ENCODE measurements at regions not wholly inside any gene's neighbourhood (a gene's known extent, or its start where the extent isn't known, plus 50 kb on each side); places are given as distances from the start of the nearest gene placed in this dataset.

DNA sequence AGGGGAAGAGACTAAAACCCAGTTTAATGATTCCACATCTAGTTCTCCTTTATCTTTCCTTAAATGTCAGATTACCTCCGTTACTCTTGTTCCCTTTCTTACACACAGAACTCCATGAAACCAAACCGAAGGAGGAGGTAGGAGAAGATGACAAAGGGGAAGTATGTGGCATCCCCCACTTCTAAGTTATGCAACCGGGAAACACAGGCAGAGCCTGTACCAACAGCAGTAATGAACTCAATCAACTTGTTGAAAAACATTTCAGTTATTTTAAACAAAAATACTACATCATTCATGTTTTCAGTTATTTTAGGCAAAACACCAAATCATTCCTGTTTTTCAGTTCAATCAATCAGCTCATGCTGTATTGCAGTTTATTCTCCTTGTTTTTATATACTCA is 101.8 kb downstream of the PCSK1 start:
- Histone ChIP-seq H3K27ac (ENCODE audit: low read depth, low read length) (no peak overlapping the region), H4K8ac (ENCODE audit: extremely low read depth, insufficient read depth, low read length) (no peak overlapping the region), H2BK5ac (ENCODE audit: low read depth, low read length) (no peak overlapping the region), H2BK120ac (replicated peaks; ENCODE audit: low read depth, low read length) (no peak overlapping the region), H3K27me3 (replicated peaks in 1 of 4; ENCODE audit: control insufficient read depth in 3 of 4, extremely low read depth in 1 of 4, insufficient read depth in 3 of 4, low read length in 3 of 4) (no peaks in the 10 kb centered on the region), H3K4ac (replicated peaks; ENCODE audit: insufficient read length, low read depth, low read length) (no peak overlapping the region), H3K56ac (replicated peaks; ENCODE audit: insufficient read length, low read depth, low read length) (no peak overlapping the region), H3K36me3 (ENCODE audit: control insufficient read depth in 2 of 4, insufficient read depth in 4 of 4, low read length in 3 of 4) (no peaks in the 10 kb centered on the region), H4K91ac (replicated peaks; ENCODE audit: insufficient read length, low read length) (no peak overlapping the region), H3K23ac (ENCODE audit: insufficient read length) (no peak overlapping the region), H4K20me1 (replicated peaks in 1 of 2; ENCODE audit: control insufficient read depth in 1 of 2, insufficient read depth in 2 of 2, low read length in 2 of 2) (no peaks in the 10 kb centered on the region), H2BK15ac (ENCODE audit: low read length) (no peak overlapping the region), H3K79me1 (ENCODE audit: low read depth, low read length) (no peaks in the 10 kb centered on the region), H3K9me3 (ENCODE audit: insufficient read depth in 2 of 2, low read depth in 1 of 2, low read length in 1 of 2) (no peaks in the 10 kb centered on the region), H3K9ac (replicated peaks in 1 of 4; ENCODE audit: extremely low read depth in 1 of 4, low read depth in 3 of 4, low read length in 3 of 4) (no peak overlapping the region), H2AFZ (ENCODE audit: low read length) (no peak overlapping the region), H3K4me1 (replicated peaks in 1 of 4; ENCODE audit: control insufficient read depth in 3 of 4, insufficient read depth in 4 of 4, low read length in 3 of 4) (no peaks in the 10 kb centered on the region; a peak in 1 of 7 replicates), H3K79me2 (ENCODE audit: control insufficient read depth in 1 of 2, insufficient read depth in 2 of 2, low read length in 2 of 2) (no peaks in the 10 kb centered on the region), H3K4me2 (ENCODE audit: insufficient read depth in 1 of 2, low read depth in 2 of 2, low read length in 2 of 2) (no peak overlapping the region), H3K14ac (ENCODE audit: insufficient read length) (no peak overlapping the region), H3K23me2 (ENCODE audit: low read depth, low read length) (no peaks in the 10 kb centered on the region), H4K5ac (ENCODE audit: insufficient read length, low read depth, low read length) (no peak overlapping the region), H3K4me3 (ENCODE audit: extremely low read depth in 1 of 4, insufficient read depth in 2 of 4, low read depth in 3 of 4, low read length in 4 of 4) (no peak overlapping the region), H2BK12ac (ENCODE audit: low read depth, low read length) (no peak overlapping the region), H3K18ac (ENCODE audit: extremely low read depth, low read length) (no peak overlapping the region), H2BK20ac (ENCODE audit: low read length) (no peak overlapping the region), H2AK5ac (ENCODE audit: low read depth, low read length) (no peak overlapping the region)
- DNase-seq (ENCODE audit: low read depth in 1 of 2, low spot score in 2 of 2) (no peak), FAIRE-seq (no peak)
- CTCF ChIA-PET (ENCODE audit: partially characterized antibody), result interaction anchor here (0.8 to 1.3 kb wide), 2 partner anchors 9 to 550 kb away, joined by 3 read pairs; no protein-coding TSS in a partner anchor
- TF ChIP-seq SP2 (IDR thresholded peaks at IDR 0.05; ENCODE audit: low read length) (no peak), ASH2L (IDR thresholded peaks at IDR 0.05; ENCODE audit: low read length) (no peak), MAFK (IDR thresholded peaks at IDR 0.05; ENCODE audit: low read depth, low read length) (no peak), CHD2 (IDR thresholded peaks at IDR 0.05; ENCODE audit: low read length) (no peak), POLR2AphosphoS5 (IDR thresholded peaks at IDR 0.05; ENCODE audit: low read depth, low read length) (no peak), TAF1 (IDR thresholded peaks at IDR 0.05; ENCODE audit: low read depth, low read length) (no peak), BRCA1 (IDR thresholded peaks at IDR 0.05; ENCODE audit: low read depth, low read length) (no peak), CEBPB (IDR thresholded peaks at IDR 0.05; ENCODE audit: low read depth, low read length) (no peak), HDAC2 (IDR thresholded peaks at IDR 0.05; ENCODE audit: borderline replicate concordance in 1 of 2, low read depth in 2 of 2, low read length in 2 of 2) (no peak), SP1 (IDR thresholded peaks at IDR 0.05; ENCODE audit: low read depth, low read length) (no peak), RBBP5 (IDR thresholded peaks at IDR 0.05; ENCODE audit: borderline replicate concordance, low read depth, low read length) (no peak)
- TF ChIP-seq, protein P1, sequence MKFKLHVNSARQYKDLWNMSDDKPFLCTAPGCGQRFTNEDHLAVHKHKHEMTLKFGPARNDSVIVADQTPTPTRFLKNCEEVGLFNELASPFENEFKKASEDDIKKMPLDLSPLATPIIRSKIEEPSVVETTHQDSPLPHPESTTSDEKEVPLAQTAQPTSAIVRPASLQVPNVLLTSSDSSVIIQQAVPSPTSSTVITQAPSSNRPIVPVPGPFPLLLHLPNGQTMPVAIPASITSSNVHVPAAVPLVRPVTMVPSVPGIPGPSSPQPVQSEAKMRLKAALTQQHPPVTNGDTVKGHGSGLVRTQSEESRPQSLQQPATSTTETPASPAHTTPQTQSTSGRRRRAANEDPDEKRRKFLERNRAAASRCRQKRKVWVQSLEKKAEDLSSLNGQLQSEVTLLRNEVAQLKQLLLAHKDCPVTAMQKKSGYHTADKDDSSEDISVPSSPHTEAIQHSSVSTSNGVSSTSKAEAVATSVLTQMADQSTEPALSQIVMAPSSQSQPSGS (IDR thresholded peaks at IDR 0.05; ENCODE audit: low read length), result no peak
- POLR2A ChIA-PET (ENCODE audit: partially characterized antibody), result no interaction called here
- WGBS, 2 experiments (ENCODE audit: extremely low coverage in 1 of 2, insufficient coverage in 1 of 2, insufficient read length in 1 of 2, insufficient replicate concordance in 2 of 2, low coverage in 1 of 2, low lambda C conversion rate in 2 of 2, missing lambda C conversion rate in 1 of 2), result 87% methylated on average over 3 of the region's 3 CpGs; no CpG with 5 or more reads in 1 of the 2 experiments

Measured in H1 (cell line).